Tibial nerve (tissue), 4 donors: ENCODE measurements at regions not wholly inside any gene's neighbourhood (a gene's known extent, or its start where the extent isn't known, plus 50 kb on each side); places are given as distances from the start of the nearest gene placed in this dataset.

Experiments
- DNase-seq, 2 donors: peaks; one replicate each; pipeline ENCODE4 v3.0.0-alpha.2; 2019; ENCODE audit warnings: low spot score in 2 of 2
- H3K27ac ChIP-seq, 4 donors: fragments of 200-600 bp; sonication (generic) in 3 of 4; one replicate each; pipeline ENCODE4 v1.5.1; 2017 to 2019; ENCODE audit warnings: mild to moderate bottlenecking in 1 of 4
- H3K27me3 ChIP-seq, 2 donors: fragments of 200-600 bp; sonication (generic) in 1 of 2; one replicate each; pipeline versions ENCODE4 v1.5.1 to v1.6.0; 2017 to 2019
- H3K36me3 ChIP-seq, 3 donors: fragments of 200-600 bp; sonication (generic); one replicate each; pipeline ENCODE4 v1.5.1; 2018 to 2019
- H3K4me1 ChIP-seq, 4 donors: fragments of 200-600 bp; sonication (generic) in 3 of 4; one replicate each; pipeline ENCODE4 v1.5.1; 2017 to 2019
- H3K4me3 ChIP-seq, 4 donors: fragments of 200-600 bp; sonication (generic) in 3 of 4; one replicate each; pipeline ENCODE4 v1.5.1; 2017 to 2019; ENCODE audit warnings: mild to moderate bottlenecking in 1 of 4, moderate library complexity in 1 of 4
- H3K9me3 ChIP-seq, 4 donors: fragments of 200-600 bp; sonication (generic) in 3 of 4; one replicate each; pipeline ENCODE4 v1.5.1; 2017 to 2019
- EP300 ChIP-seq, 2 donors: sonication (generic); formaldehyde crosslinking; IDR thresholded peaks; one replicate each; pipeline ENCODE4 v1.6.1; 2017; ENCODE audit warnings: antibody characterized with exemption in 2 of 2, mild to moderate bottlenecking in 1 of 2
- POLR2A ChIP-seq, 2 donors: fragments of 450-650 bp; IDR thresholded peaks; one replicate each; pipeline ENCODE4 v1.6.1; 2017; ENCODE audit warnings: antibody characterized with exemption in 2 of 2, mild to moderate bottlenecking in 2 of 2, moderate library complexity in 2 of 2
- WGBS, 2 donors: methylation state at CpG; one replicate each; pipeline ENCODE4 v1.1.5; 2018; 5-methylcytosine and 5-hydroxymethylcytosine counted together
- TF ChIP-seq, protein P1 (sequence below), 5 experiments: fragments of 200-600 bp in 3 of 5; fragments of 450-650 bp in 2 of 5; sonication (generic) in 3 of 5; IDR thresholded peaks; one replicate each; pipeline ENCODE4 v1.5.1; 2016 to 2019; ENCODE audit warnings: antibody characterized with exemption in 5 of 5, mild to moderate bottlenecking in 3 of 5, moderate library complexity in 2 of 5

DNA sequence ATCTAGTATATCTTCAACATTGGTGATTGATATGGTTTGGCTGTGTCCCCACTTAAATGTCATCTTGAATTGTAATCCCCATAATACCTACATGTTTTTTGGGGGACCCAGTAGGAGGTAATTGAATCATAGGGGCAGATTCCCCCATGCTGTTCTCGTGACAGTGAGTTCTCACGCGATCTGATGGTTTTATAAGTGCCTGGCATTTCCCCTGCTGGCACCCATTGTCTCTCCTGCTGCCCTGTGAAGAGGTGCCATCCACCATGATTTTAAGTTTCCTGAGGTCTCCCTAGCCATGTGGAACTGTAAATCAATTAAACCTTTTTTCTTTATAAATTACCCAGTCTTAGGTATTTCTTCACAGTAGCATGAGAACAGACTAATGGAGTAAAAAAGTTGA, 1094.6 kb downstream of the ROBO2 start:
- H3K27me3 ChIP-seq = no peaks in the 10 kb centered on the region
- no peak for DNase-seq
- no peaks in the 10 kb centered on the region for H3K9me3 ChIP-seq
- H3K27ac ChIP-seq = no peak overlapping the region
- no peak overlapping the region for H3K4me3 ChIP-seq
- H3K36me3 ChIP-seq = no peaks in the 10 kb centered on the region
- TF ChIP-seq, protein P1, sequence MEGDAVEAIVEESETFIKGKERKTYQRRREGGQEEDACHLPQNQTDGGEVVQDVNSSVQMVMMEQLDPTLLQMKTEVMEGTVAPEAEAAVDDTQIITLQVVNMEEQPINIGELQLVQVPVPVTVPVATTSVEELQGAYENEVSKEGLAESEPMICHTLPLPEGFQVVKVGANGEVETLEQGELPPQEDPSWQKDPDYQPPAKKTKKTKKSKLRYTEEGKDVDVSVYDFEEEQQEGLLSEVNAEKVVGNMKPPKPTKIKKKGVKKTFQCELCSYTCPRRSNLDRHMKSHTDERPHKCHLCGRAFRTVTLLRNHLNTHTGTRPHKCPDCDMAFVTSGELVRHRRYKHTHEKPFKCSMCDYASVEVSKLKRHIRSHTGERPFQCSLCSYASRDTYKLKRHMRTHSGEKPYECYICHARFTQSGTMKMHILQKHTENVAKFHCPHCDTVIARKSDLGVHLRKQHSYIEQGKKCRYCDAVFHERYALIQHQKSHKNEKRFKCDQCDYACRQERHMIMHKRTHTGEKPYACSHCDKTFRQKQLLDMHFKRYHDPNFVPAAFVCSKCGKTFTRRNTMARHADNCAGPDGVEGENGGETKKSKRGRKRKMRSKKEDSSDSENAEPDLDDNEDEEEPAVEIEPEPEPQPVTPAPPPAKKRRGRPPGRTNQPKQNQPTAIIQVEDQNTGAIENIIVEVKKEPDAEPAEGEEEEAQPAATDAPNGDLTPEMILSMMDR (IDR thresholded peaks at IDR 0.05) = no peak
- TF ChIP-seq EP300 (IDR thresholded peaks at IDR 0.05) = no peak
- TF ChIP-seq POLR2A (IDR thresholded peaks at IDR 0.05) = no peak
- no peaks in the 10 kb centered on the region for H3K4me1 ChIP-seq
- WGBS, 2 donors = 79 to 86% methylated on average over 3 of the region's 3 CpGs

DNA sequence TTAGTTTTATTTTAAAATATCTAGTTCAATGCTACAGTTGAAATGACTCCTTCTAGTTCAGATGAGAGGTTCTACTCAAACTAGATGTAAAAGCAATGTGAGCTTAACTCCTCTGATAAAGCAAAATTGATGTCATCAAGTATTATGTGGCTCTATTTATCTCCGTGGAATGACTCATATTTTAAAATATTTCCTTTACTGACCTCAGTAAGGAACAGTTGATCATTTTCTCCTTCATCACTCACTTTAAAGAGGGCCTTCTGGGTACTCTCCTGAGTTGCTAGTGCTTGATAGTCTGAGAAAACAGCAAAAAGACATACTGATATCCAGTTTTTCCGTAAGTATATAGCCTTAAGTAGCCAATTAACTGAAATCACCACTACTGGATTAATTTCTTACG, 1099.3 kb downstream of the ROBO2 start:
- H3K27me3 ChIP-seq = no peaks in the 10 kb centered on the region
- H3K27ac ChIP-seq = no peak overlapping the region
- no peaks in the 10 kb centered on the region for H3K9me3 ChIP-seq
- H3K4me1 ChIP-seq = no peaks in the 10 kb centered on the region
- TF ChIP-seq, protein P1 (IDR thresholded peaks at IDR 0.05) = no peak
- TF ChIP-seq POLR2A (IDR thresholded peaks at IDR 0.05) (no peak), EP300 (IDR thresholded peaks at IDR 0.05) (no peak)
- no peak overlapping the region for H3K4me3 ChIP-seq
- no peak for DNase-seq
- H3K36me3 ChIP-seq = no peaks in the 10 kb centered on the region
- 76 to 77% methylated on average over 3 of the region's 3 CpGs for WGBS, 2 donors

DNA sequence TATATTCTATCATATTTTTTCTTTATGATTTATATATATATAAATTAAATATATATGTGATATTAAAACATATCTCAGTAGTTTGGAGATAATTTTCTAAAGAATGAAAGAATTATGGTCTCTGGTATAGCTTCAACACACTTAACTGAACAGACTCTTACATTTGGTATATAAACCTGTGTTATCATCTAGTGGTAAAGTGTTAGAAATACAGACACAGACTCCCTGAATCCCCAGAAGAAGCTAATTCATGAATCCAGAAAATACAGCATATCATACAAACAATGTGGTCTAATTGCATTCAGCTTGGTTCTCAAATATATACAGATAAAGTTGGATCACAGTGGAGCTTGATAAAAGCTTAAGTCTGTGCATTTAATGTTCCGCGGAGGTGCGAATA, 1100.4 kb downstream of the ROBO2 start:
- TF ChIP-seq POLR2A (IDR thresholded peaks at IDR 0.05) (no peak), EP300 (IDR thresholded peaks at IDR 0.05) (no peak)
- TF ChIP-seq, protein P1 (IDR thresholded peaks at IDR 0.05) = no peak
- DNase-seq = no peak
- H3K4me3 ChIP-seq = no peak overlapping the region
- 98 to 100% methylated on average over 3 of the region's 3 CpGs for WGBS, 2 donors
- no peaks in the 10 kb centered on the region for H3K9me3 ChIP-seq
- no peaks in the 10 kb centered on the region for H3K36me3 ChIP-seq
- no peaks in the 10 kb centered on the region for H3K27me3 ChIP-seq
- no peaks in the 10 kb centered on the region for H3K4me1 ChIP-seq
- H3K27ac ChIP-seq = no peak overlapping the region

DNA sequence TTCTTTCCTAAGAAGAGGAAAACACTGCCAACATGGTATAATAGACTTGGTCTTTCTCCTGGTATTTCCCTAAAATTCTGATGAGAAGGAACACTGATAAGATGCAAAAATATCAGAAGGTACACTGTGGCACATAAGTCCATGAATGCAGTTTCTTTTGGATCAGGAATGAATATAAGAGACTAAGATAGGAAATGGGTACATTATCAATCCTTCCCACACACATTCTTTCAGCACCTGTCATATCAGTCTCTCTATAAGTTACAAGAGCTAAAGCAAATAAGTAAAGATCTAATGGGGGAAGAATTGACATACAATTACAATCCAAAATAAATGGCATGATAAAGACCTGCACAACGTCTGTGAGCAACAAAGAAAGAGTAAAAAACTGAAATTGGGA, 1101.0 kb downstream of the ROBO2 start:
- no peaks in the 10 kb centered on the region for H3K4me1 ChIP-seq
- DNase-seq = no peak
- no peak overlapping the region for H3K27ac ChIP-seq
- 80 to 83% methylated on average over 1 of the region's 1 CpG for WGBS, 2 donors
- no peaks in the 10 kb centered on the region for H3K27me3 ChIP-seq
- TF ChIP-seq, protein P1 (IDR thresholded peaks at IDR 0.05) = no peak
- H3K9me3 ChIP-seq = no peaks in the 10 kb centered on the region
- H3K4me3 ChIP-seq = no peak overlapping the region
- H3K36me3 ChIP-seq = no peaks in the 10 kb centered on the region

DNA sequence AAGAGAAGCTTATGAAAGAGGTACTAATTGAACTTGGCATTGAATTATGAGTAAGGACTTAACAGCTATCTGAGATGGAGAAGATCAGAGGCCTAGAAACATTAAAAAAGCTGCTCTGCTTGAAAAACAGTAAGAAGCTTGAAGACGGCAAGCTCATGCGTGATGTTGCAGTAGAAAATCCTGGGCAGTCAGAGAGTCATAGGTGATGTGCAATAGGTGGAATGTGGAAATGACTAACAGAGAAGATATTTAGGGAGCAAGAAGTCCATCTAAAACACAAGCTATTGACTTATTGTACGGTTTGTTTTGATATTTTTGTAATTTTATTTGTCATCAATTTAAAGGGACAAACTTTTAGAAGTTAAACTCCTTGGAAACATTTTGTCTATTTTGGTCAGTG, 1101.4 kb downstream of the ROBO2 start:
- Histone ChIP-seq H3K4me3 (no peak overlapping the region), H3K36me3 (no peaks in the 10 kb centered on the region), H3K4me1 (no peaks in the 10 kb centered on the region), H3K9me3 (no peaks in the 10 kb centered on the region), H3K27me3 (no peaks in the 10 kb centered on the region), H3K27ac (no peak overlapping the region)
- no peak for DNase-seq
- TF ChIP-seq, protein P1 (IDR thresholded peaks at IDR 0.05) = no peak
- TF ChIP-seq POLR2A (IDR thresholded peaks at IDR 0.05) (no peak), EP300 (IDR thresholded peaks at IDR 0.05) (no peak)
- WGBS, 2 donors = 92 to 98% methylated on average over 3 of the region's 3 CpGs
